GM12872 (cell line): ENCODE measurements at regions not wholly inside any gene's neighbourhood (a gene's known extent, or its start where the extent isn't known, plus 50 kb on each side); places are given as distances from the start of the nearest gene placed in this dataset.

Experiments used
- CTCF ChIP-seq: IDR thresholded peaks from 3 replicates; pipeline ENCODE4 v1.5.1; 2011; ENCODE audit warnings: low read depth, mild to moderate bottlenecking, low read length, moderate library complexity; ENCODE audit not compliant: insufficient read depth

GRCh38 chr12:124412646-124413015, 117.7 kb downstream of the RFLNA start:
- TF ChIP-seq CTCF = no peak

- no peak for TF ChIP-seq CTCF
Measured at GRCh38 chr12:124411953-124412645, 117.2 kb downstream of the RFLNA start.

GRCh38 chr12:124411281-124411878, 116.5 kb downstream of the RFLNA start:
- no peak for TF ChIP-seq CTCF

GRCh38 chr12:124410354-124411175, 115.7 kb downstream of the RFLNA start:
- no peak for TF ChIP-seq CTCF

GRCh38 chr12:124408822-124409517, 114.1 kb downstream of the RFLNA start:
- TF ChIP-seq CTCF = no peak

- TF ChIP-seq CTCF = no peak
Measured at GRCh38 chr12:124407074-124407473, 112.2 kb downstream of the RFLNA start.

- no peak for TF ChIP-seq CTCF
Measured at GRCh38 chr12:124406043-124406442, 111.2 kb downstream of the RFLNA start.
